GM12874 (cell line): ENCODE measurements at regions not wholly inside any gene's neighbourhood (a gene's known extent, or its start where the extent isn't known, plus 50 kb on each side); places are given as distances from the start of the nearest gene placed in this dataset.

Source experiments
- TF ChIP-seq, protein P1 (sequence below): IDR thresholded peaks from 2 replicates; pipeline ENCODE4 v1.5.1; 2011; ENCODE audit warnings: low read depth, mild to moderate bottlenecking, control low read depth, low read length, moderate library complexity; ENCODE audit not compliant: insufficient read depth

DNA sequence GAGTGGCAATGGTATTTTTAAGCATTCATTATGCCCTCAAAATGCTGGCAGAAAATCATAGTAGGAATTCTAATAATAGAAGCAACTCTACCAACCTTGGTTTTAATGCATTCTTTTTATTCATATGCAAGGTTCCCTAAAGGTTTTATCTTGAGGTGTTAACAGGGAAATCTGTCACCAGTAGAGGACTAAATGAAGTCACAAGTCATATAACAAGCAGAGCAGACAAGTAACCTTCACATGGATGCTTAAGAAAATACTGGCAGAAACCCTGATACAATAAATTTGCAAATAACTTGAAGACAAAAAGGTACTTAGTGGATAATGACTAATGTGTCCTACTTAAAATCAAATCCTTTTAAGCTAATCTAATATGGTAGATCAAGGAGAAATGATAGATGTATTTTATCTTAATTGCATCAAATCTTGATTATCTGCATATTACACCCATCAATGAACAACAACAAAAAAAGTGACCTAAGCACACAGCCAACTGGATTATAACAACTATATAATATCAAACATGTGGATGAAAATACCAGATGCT lies 73.3 kb downstream of the RFC3 start:
- TF ChIP-seq, protein P1, sequence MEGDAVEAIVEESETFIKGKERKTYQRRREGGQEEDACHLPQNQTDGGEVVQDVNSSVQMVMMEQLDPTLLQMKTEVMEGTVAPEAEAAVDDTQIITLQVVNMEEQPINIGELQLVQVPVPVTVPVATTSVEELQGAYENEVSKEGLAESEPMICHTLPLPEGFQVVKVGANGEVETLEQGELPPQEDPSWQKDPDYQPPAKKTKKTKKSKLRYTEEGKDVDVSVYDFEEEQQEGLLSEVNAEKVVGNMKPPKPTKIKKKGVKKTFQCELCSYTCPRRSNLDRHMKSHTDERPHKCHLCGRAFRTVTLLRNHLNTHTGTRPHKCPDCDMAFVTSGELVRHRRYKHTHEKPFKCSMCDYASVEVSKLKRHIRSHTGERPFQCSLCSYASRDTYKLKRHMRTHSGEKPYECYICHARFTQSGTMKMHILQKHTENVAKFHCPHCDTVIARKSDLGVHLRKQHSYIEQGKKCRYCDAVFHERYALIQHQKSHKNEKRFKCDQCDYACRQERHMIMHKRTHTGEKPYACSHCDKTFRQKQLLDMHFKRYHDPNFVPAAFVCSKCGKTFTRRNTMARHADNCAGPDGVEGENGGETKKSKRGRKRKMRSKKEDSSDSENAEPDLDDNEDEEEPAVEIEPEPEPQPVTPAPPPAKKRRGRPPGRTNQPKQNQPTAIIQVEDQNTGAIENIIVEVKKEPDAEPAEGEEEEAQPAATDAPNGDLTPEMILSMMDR, result no peak

DNA sequence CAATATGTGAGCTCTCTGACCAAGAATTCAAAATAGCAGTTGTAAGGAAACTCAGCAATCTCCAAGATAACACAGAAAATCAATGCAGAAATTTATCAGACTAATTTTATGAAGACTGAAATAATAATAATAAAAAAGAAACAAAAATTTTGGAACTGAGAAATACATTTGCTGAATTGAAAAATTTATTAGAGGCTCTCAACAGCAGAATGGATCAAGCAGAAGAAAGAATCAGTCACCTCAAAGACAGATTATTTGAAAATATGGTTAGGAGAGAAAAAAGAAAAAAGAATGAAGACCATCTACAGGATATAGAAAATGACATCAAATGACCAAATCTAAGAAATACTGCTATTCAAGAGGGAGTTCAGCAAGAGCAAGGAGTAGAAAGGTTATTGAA lies 75.6 kb downstream of the RFC3 start:
- TF ChIP-seq, protein P1, result no peak

DNA sequence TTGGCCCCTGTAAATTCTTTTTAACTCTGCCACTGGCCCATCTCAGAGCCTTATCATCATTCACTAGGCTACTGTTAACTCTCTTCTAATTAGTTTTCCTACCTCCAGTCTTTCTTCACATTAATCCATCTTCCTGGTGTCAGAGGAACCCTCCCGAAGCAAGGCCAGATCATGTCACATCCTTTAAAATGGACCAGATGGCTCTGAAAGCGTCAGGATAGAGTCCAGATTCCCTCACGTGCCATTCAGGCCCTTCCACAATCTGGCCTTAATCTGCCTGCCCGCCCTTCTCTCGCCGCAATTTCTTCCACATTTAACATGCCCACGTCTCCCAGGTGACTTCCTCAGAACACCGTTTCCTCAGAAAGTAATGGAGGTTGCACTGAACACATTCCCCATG lies 86.5 kb downstream of the RFC3 start:
- TF ChIP-seq, protein P1, result no peak

DNA sequence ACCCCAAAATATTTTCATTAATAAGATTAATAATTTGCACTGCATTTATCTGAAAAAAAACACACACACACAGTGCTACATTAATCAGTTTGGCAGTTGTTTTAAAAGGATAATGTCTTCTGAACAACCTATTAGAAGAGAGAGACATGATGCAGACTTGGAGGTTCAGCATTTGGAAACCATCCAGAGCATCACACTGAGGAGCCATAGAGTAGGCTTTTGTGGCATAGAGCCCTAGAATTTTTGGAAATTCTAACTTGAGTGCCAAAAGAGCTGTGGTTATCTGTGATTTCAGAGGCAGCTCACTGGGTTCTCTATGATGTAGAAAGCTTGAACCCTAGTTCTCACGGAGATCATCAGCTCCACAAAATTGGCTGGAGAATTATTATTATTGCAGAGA lies 90.2 kb downstream of the RFC3 start:
- TF ChIP-seq, protein P1, result no peak

DNA sequence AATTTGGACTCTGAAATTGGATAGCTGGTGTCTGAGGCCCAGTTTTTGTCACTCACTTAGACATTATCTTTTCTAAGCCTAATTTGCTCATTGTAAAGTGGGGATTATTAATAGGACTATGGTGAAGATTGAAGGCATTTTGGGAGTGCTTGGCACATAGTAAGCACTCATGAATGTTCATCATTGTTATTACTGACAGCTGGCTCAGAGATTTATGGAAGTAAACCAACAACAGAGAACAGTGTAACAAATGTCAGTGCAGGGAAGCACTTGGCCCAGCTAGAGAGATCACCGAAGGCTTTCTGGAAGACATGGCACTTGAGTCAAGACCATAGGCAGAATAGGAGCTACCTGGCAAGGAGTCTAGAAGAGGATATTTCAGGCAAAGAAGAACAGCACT lies 92.3 kb downstream of the RFC3 start:
- TF ChIP-seq, protein P1, result no peak

DNA sequence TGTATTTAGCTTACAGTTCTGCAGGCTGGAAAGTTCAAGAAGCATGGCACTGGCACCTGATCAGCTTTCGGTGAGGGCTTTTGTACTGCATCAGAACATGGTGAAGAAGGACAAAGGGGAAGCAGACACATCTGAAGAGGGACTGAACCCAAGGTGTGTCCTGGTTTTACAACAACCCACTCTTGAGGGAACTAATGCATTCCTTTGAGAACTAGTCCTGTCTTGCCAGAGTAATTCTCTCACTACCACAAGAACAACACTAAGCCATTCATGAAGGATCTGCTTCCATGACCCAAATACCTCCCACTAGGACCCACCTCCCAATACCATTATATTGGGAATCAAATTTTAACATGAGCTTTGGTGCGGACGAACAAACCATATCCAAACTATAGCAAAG lies 93.6 kb downstream of the RFC3 start:
- TF ChIP-seq, protein P1, result no peak

DNA sequence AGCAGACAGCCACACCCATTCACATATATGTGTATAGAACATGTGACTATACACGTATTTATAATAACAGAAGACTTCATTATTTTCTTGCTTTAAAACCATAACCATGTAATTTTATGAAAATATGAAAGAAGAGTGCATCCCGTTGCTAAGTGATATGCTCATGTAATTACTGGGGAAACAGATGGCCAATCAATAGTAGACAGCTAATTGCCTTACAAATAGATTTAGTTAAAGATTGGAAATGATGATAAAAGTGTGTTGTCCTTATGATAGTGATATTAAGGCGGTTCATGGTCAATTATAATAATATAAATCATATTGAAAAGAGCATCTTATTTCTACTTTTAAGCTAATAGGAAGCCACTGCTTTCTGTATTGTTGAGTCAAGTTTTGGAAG lies 95.9 kb downstream of the RFC3 start:
- TF ChIP-seq, protein P1, result no peak
